Transverse colon (tissue), 4 donors: ENCODE measurements at regions not wholly inside any gene's neighbourhood (a gene's known extent, or its start where the extent isn't known, plus 50 kb on each side); places are given as distances from the start of the nearest gene placed in this dataset.

Experiments
- CTCF ChIP-seq, 5 experiments: fragments of 200-600 bp in 3 of 5; fragments of 450-650 bp in 2 of 5; sonication (generic) in 3 of 5; IDR thresholded peaks; 1 replicate in 2 of 5; 2 replicates in 3 of 5; pipeline ENCODE4 v1.5.1; 2016 to 2017; ENCODE audit warnings: antibody characterized with exemption in 5 of 5, inconsistent platforms in 3 of 5, mild to moderate bottlenecking in 2 of 5, moderate library complexity in 1 of 5
- POLR2A ChIP-seq: fragments of 450-650 bp; IDR thresholded peaks from one replicate; pipeline ENCODE4 v1.6.1; 2016; ENCODE audit warnings: antibody characterized with exemption, mild to moderate bottlenecking, moderate library complexity
- POLR2AphosphoS5 ChIP-seq, 3 donors: sonication (generic); formaldehyde crosslinking; IDR thresholded peaks; one replicate each; pipeline ENCODE4 v1.6.1; 2016; ENCODE audit warnings: antibody characterized with exemption in 3 of 3

GRCh38 chr2:107146181-107146580 lies 260.2 kb upstream of the ST6GAL2 start:
- TF ChIP-seq CTCF (IDR thresholded peaks at IDR 0.05) = no peak
- TF ChIP-seq POLR2A = no peak
- TF ChIP-seq POLR2AphosphoS5 (IDR thresholded peaks at IDR 0.05) = no peak
